GM19452 (cell line): ENCODE measurements at regions not wholly inside any gene's neighbourhood (a gene's known extent, or its start where the extent isn't known, plus 50 kb on each side); places are given as distances from the start of the nearest gene placed in this dataset.
"Not testable (repeated sequence)": the region's sequence is repeated elsewhere in the genome, so short reads cannot be mapped to it uniquely, and the experiment has no call there.

Experiments
- ATAC-seq: cut with Tn5 transposase; IDR thresholded peaks from one replicate; pipeline ENCODE4 v1.9.1; 2021; ENCODE audit not compliant: unreplicated experiment

GRCh38 chr14:44453433-44454171, 53.5 kb downstream of the FSCB start:
- no peak for ATAC-seq

GRCh38 chr14:44450232-44450631, 56.9 kb downstream of the FSCB start:
- ATAC-seq = not testable (repeated sequence)

GRCh38 chr14:44449680-44450079, 57.4 kb downstream of the FSCB start:
- no peak for ATAC-seq

GRCh38 chr14:44448951-44449358, 58.1 kb downstream of the FSCB start:
- no peak for ATAC-seq

- ATAC-seq = no peak
Observed at GRCh38 chr14:44446965-44447364, 60.1 kb downstream of the FSCB start.

GRCh38 chr14:44444454-44444853, 62.6 kb downstream of the FSCB start:
- ATAC-seq = no peak

GRCh38 chr14:44438936-44439335, 68.1 kb downstream of the FSCB start:
- ATAC-seq = no peak

GRCh38 chr14:44438221-44438620, 68.9 kb downstream of the FSCB start:
- no peak for ATAC-seq

GRCh38 chr14:44436458-44436857, 70.6 kb downstream of the FSCB start:
- no peak for ATAC-seq

- no peak for ATAC-seq
Observed at GRCh38 chr14:44428231-44428945, 78.7 kb downstream of the FSCB start.

- ATAC-seq = no peak
Observed at GRCh38 chr14:44422699-44423098, 84.4 kb downstream of the FSCB start.

GRCh38 chr14:44420226-44420625, 86.9 kb downstream of the FSCB start:
- no peak for ATAC-seq

- ATAC-seq = no peak
Observed at GRCh38 chr14:44418856-44419255, 88.2 kb downstream of the FSCB start.

GRCh38 chr14:44417809-44418208, 89.3 kb downstream of the FSCB start:
- no peak for ATAC-seq

GRCh38 chr14:44414646-44415045, 92.4 kb downstream of the FSCB start:
- no peak for ATAC-seq

GRCh38 chr14:44412858-44413569, 94.1 kb downstream of the FSCB start:
- no peak for ATAC-seq

- ATAC-seq = no peak
Observed at GRCh38 chr14:44405011-44405486, 102.0 kb downstream of the FSCB start.

GRCh38 chr14:44404599-44404998, 102.5 kb downstream of the FSCB start:
- no peak for ATAC-seq

- ATAC-seq = no peak
Observed at GRCh38 chr14:44404036-44404435, 103.0 kb downstream of the FSCB start.

- no peak for ATAC-seq
Observed at GRCh38 chr14:44403193-44403592, 103.9 kb downstream of the FSCB start.

- ATAC-seq = no peak
Observed at GRCh38 chr14:44396226-44396625, 110.9 kb downstream of the FSCB start.

GRCh38 chr14:44392984-44393383, 114.1 kb downstream of the FSCB start:
- ATAC-seq = no peak
